Osteoblast (primary cell): ENCODE measurements at regions not wholly inside any gene's neighbourhood (a gene's known extent, or its start where the extent isn't known, plus 50 kb on each side); places are given as distances from the start of the nearest gene placed in this dataset.

Experiments used
- DNase-seq: peaks from one replicate; pipeline ENCODE4 v3.0.0; 2011; ENCODE audit warnings: low spot score, mixed read lengths; ENCODE audit not compliant: insufficient read length; ENCODE audit errors: missing footprints
- H2AFZ ChIP-seq: 2 replicates; pipeline ENCODE4 v1.6.0; 2011; ENCODE audit warnings: mild to moderate bottlenecking, low read length
- H3K27ac ChIP-seq: 2 replicates; pipeline ENCODE4 v1.5.1; 2011; ENCODE audit warnings: mild to moderate bottlenecking, low read depth, low read length, moderate library complexity
- H3K27me3 ChIP-seq: 2 replicates; pipeline ENCODE4 v1.6.0; 2012; ENCODE audit warnings: mild to moderate bottlenecking, control low read depth, inconsistent platforms, low read length, moderate library complexity; ENCODE audit not compliant: insufficient read depth
- H3K36me3 ChIP-seq: 2 replicates; pipeline ENCODE4 v1.5.1; 2011; ENCODE audit warnings: mild to moderate bottlenecking, low read length, control low read depth, moderate library complexity; ENCODE audit not compliant: insufficient read depth
- H3K4me1 ChIP-seq: 2 replicates; pipeline ENCODE4 v1.5.1; 2011; ENCODE audit warnings: mild to moderate bottlenecking, low read length, control low read depth, moderate library complexity; ENCODE audit not compliant: insufficient read depth
- H3K4me2 ChIP-seq: 2 replicates; pipeline ENCODE4 v1.6.0; 2011; ENCODE audit warnings: mild to moderate bottlenecking, low read length; ENCODE audit not compliant: insufficient read depth
- H3K4me3 ChIP-seq: fragments of 200-600 bp; sonication (generic); 3 replicates; pipeline ENCODE4 v1.5.1; 2012; ENCODE audit warnings: mild to moderate bottlenecking, low read length, inconsistent platforms; ENCODE audit not compliant: insufficient read depth
- H3K79me2 ChIP-seq: 2 replicates; pipeline ENCODE4 v1.6.0; 2012; ENCODE audit warnings: mild to moderate bottlenecking, low read length, control low read depth, inconsistent platforms; ENCODE audit not compliant: insufficient read depth
- H3K9me3 ChIP-seq: 2 replicates; pipeline ENCODE4 v1.5.1; 2011; ENCODE audit warnings: low read depth, low read length, control low read depth
- H4K20me1 ChIP-seq: 2 replicates; pipeline ENCODE4 v1.6.0; 2012; ENCODE audit warnings: mild to moderate bottlenecking, low read length, control low read depth; ENCODE audit not compliant: insufficient read depth
- CTCF ChIP-seq: IDR thresholded peaks from 2 replicates; pipeline ENCODE4 v1.5.1; 2011; ENCODE audit warnings: mild to moderate bottlenecking, low read depth, low read length, moderate library complexity; ENCODE audit errors: extremely low read depth

- DNase-seq, result no peak
These were observed 194.5 kb downstream of the FOXO1 start for GRCh38 chr13:40471911-40472310.

GRCh38 chr13:40472427-40473220, 193.8 kb downstream of the FOXO1 start:
- Histone ChIP-seq H4K20me1 (no peaks in the 10 kb centered on the region), H3K9me3 (no peaks in the 10 kb centered on the region), H3K27me3 (no peaks in the 10 kb centered on the region), H2AFZ (no peak overlapping the region), H3K27ac (no peak overlapping the region), H3K4me3 (no peak overlapping the region), H3K79me2 (no peaks in the 10 kb centered on the region), H3K36me3 (no peaks in the 10 kb centered on the region), H3K4me2 (no peak overlapping the region), H3K4me1 (peaks cover 7% of the 10 kb centered on the region)
- no peak for DNase-seq
- no peak for TF ChIP-seq CTCF

More at GRCh38 chr13:40471911-40472310, 194.5 kb downstream of the FOXO1 start:
- Histone ChIP-seq H3K4me3 (no peak overlapping the region), H4K20me1 (no peaks in the 10 kb centered on the region), H3K4me1 (peaks cover 7% of the 10 kb centered on the region), H3K27me3 (no peaks in the 10 kb centered on the region), H3K4me2 (no peak overlapping the region), H3K27ac (no peak overlapping the region), H3K79me2 (no peaks in the 10 kb centered on the region), H3K36me3 (no peaks in the 10 kb centered on the region), H2AFZ (no peak overlapping the region), H3K9me3 (no peaks in the 10 kb centered on the region)
- no peak for TF ChIP-seq CTCF

- H3K79me2 ChIP-seq, result no peaks in the 10 kb centered on the region
- H2AFZ ChIP-seq, result no peak overlapping the region
- peaks cover 7% of the 10 kb centered on the region for H3K4me1 ChIP-seq
- no peaks in the 10 kb centered on the region for H3K27me3 ChIP-seq
- H3K27ac ChIP-seq, result no peak overlapping the region
- H3K4me3 ChIP-seq, result no peak overlapping the region
- no peak for DNase-seq
- no peaks in the 10 kb centered on the region for H3K36me3 ChIP-seq
- H4K20me1 ChIP-seq, result no peaks in the 10 kb centered on the region
- H3K9me3 ChIP-seq, result no peaks in the 10 kb centered on the region
- no peak overlapping the region for H3K4me2 ChIP-seq
- TF ChIP-seq CTCF, result no peak
These were observed 190.8 kb downstream of the FOXO1 start for GRCh38 chr13:40475617-40476016.

GRCh38 chr13:40476175-40476958, 190.1 kb downstream of the FOXO1 start:
- DNase-seq, result peak; percentile 87
- Histone ChIP-seq H3K27me3 (no peaks in the 10 kb centered on the region), H3K4me3 (no peak overlapping the region), H3K9me3 (no peaks in the 10 kb centered on the region), H3K27ac (peak overlapping the region; percentile 24), H3K36me3 (no peaks in the 10 kb centered on the region), H4K20me1 (no peaks in the 10 kb centered on the region), H2AFZ (peak overlapping the region; percentile 18), H3K79me2 (no peaks in the 10 kb centered on the region), H3K4me2 (peak overlapping the region; percentile 4), H3K4me1 (peaks cover 7% of the 10 kb centered on the region)
- no peak for TF ChIP-seq CTCF
